ENCODE measurements at regions not wholly inside any gene's neighbourhood (a gene's known extent, or its start where the extent isn't known, plus 50 kb on each side); places are given as distances from the start of the nearest gene placed in this dataset.

GRCh38 chr17:33809748-33810147 lies 445.3 kb upstream of the CCL2 start:
- Histone ChIP-seq H3K27me3 (no peaks in the 10 kb centered on the region), H3K9me3 (no peaks in the 10 kb centered on the region), H3K36me3 (no peaks in the 10 kb centered on the region), H3K27ac (no peak overlapping the region), H3K4me1 (ENCODE audit: control insufficient read depth in 1 of 2, insufficient read depth in 1 of 2, low read depth in 1 of 2, low read length in 1 of 2) (no peaks in the 10 kb centered on the region), H3K4me3 (ENCODE audit: low read depth in 1 of 2, low read length in 1 of 2) (no peak overlapping the region)
- no peak for TF ChIP-seq CTCF (IDR thresholded peaks at IDR 0.05)

- Histone ChIP-seq H3K4me1 (ENCODE audit: control insufficient read depth in 1 of 2, insufficient read depth in 1 of 2, low read depth in 1 of 2, low read length in 1 of 2) (no peaks in the 10 kb centered on the region), H3K36me3 (no peaks in the 10 kb centered on the region), H3K27me3 (no peaks in the 10 kb centered on the region), H3K4me3 (ENCODE audit: low read depth in 1 of 2, low read length in 1 of 2) (no peak overlapping the region), H3K27ac (no peak overlapping the region), H3K9me3 (no peaks in the 10 kb centered on the region)
- no peak for TF ChIP-seq CTCF (IDR thresholded peaks at IDR 0.05)
These were observed 443.9 kb upstream of the CCL2 start for GRCh38 chr17:33811004-33811760.

- Histone ChIP-seq H3K4me1 (ENCODE audit: control insufficient read depth in 1 of 2, insufficient read depth in 1 of 2, low read depth in 1 of 2, low read length in 1 of 2) (no peaks in the 10 kb centered on the region), H3K36me3 (no peaks in the 10 kb centered on the region), H3K27me3 (no peaks in the 10 kb centered on the region), H3K4me3 (ENCODE audit: low read depth in 1 of 2, low read length in 1 of 2) (no peak overlapping the region), H3K27ac (no peak overlapping the region), H3K9me3 (no peaks in the 10 kb centered on the region)
- no peak for TF ChIP-seq CTCF (IDR thresholded peaks at IDR 0.05)
These were observed 443.0 kb upstream of the CCL2 start for GRCh38 chr17:33811984-33812577.

GRCh38 chr17:33814852-33815251 lies 440.2 kb upstream of the CCL2 start:
- Histone ChIP-seq H3K4me1 (ENCODE audit: control insufficient read depth in 1 of 2, insufficient read depth in 1 of 2, low read depth in 1 of 2, low read length in 1 of 2) (no peaks in the 10 kb centered on the region), H3K27ac (no peak overlapping the region), H3K4me3 (ENCODE audit: low read depth in 1 of 2, low read length in 1 of 2) (no peak overlapping the region), H3K27me3 (no peaks in the 10 kb centered on the region), H3K9me3 (no peaks in the 10 kb centered on the region), H3K36me3 (no peaks in the 10 kb centered on the region)
- TF ChIP-seq CTCF (IDR thresholded peaks at IDR 0.05), result no peak

GRCh38 chr17:33816036-33816435 lies 439.0 kb upstream of the CCL2 start:
- Histone ChIP-seq H3K27me3 (no peaks in the 10 kb centered on the region), H3K27ac (no peak overlapping the region), H3K4me1 (ENCODE audit: control insufficient read depth in 1 of 2, insufficient read depth in 1 of 2, low read depth in 1 of 2, low read length in 1 of 2) (no peaks in the 10 kb centered on the region), H3K36me3 (no peaks in the 10 kb centered on the region), H3K9me3 (no peaks in the 10 kb centered on the region), H3K4me3 (ENCODE audit: low read depth in 1 of 2, low read length in 1 of 2) (no peak overlapping the region)
- no peak for TF ChIP-seq CTCF (IDR thresholded peaks at IDR 0.05)

Measured in neutrophil (primary cell).